ENCODE measurements at regions not wholly inside any gene's neighbourhood (a gene's known extent, or its start where the extent isn't known, plus 50 kb on each side); places are given as distances from the start of the nearest gene placed in this dataset.

DNA sequence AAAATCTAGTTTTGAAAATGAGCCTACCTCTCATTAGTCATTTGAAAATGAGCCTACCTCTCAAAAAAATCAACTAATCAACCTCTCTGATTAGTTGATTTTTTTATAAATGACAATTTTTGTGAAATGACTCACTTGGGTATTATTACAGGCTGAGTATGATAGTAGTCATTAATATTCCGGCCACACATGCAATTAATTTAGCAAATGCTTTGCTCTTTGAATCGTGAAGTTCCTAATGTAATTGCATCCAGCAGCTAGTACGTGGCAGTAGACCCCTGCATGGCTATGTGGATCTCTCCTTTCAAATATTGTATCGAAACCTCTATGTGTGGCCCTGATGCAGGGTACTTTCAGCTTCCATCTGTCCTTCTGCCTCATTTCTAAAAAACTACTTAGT lies 245.9 kb upstream of the PHYHIPL start:
- no peak overlapping the region; the same call in 1 of the 2 replicates for H3K9ac ChIP-seq
- no peaks in the 10 kb centered on the region for H3K9me2 ChIP-seq
- no peaks in the 10 kb centered on the region for H3F3A ChIP-seq (replicated peaks; ENCODE audit: insufficient read depth)
- POLR2A ChIA-PET: no interaction called here
- H4K20me1 ChIP-seq (ENCODE audit: insufficient read depth): no peaks in the 10 kb centered on the region
- no peak overlapping the region for H3K4me2 ChIP-seq
- no peaks in the 10 kb centered on the region for H3K79me2 ChIP-seq (ENCODE audit: insufficient read depth)
- peak overlapping the region; percentile 42; the same call in 1 of the 2 replicates for H2AFZ ChIP-seq (ENCODE audit: low read depth)
- CTCF ChIA-PET: interaction anchor here (1.1 to 1.2 kb wide), 2 partner anchors 17 to 22 kb away, joined by 3 to 4 read pairs; no protein-coding TSS in a partner anchor
- no peaks in the 10 kb centered on the region for H3K27me3 ChIP-seq (ENCODE audit: insufficient read depth)
- H3K4me1 ChIP-seq (ENCODE audit: control insufficient read depth in 1 of 2, insufficient read depth in 2 of 2, low read depth in 1 of 2, low read length in 1 of 2): no peaks in the 10 kb centered on the region; a peak in 1 of 4 replicates
- no peaks in the 10 kb centered on the region for H3K9me3 ChIP-seq
- no peak for TF ChIP-seq GABPA (IDR thresholded peaks at IDR 0.05; ENCODE audit: low read depth)
- TF ChIP-seq MXI1 (IDR thresholded peaks at IDR 0.05; ENCODE audit: low read depth, low read length): no peak
- no peak for TF ChIP-seq NFIC (IDR thresholded peaks at IDR 0.05; ENCODE audit: borderline replicate concordance)
- peak in 1 of 2 experiments; percentile 42; a peak in 1 of 4 replicates for TF ChIP-seq EP300 (IDR thresholded peaks at IDR 0.05; ENCODE audit: borderline replicate concordance in 1 of 2, low read depth in 1 of 2, low read length in 1 of 2)
- TF ChIP-seq TCF12 (IDR thresholded peaks at IDR 0.05): peak; percentile 82
- TF ChIP-seq RXRA (IDR thresholded peaks at IDR 0.05; ENCODE audit: borderline replicate concordance, low read depth): no peak
- no peak for TF ChIP-seq EZH2phosphoT487 (IDR thresholded peaks at IDR 0.05; ENCODE audit: borderline replicate concordance, low read depth)
- TF ChIP-seq, protein P1, sequence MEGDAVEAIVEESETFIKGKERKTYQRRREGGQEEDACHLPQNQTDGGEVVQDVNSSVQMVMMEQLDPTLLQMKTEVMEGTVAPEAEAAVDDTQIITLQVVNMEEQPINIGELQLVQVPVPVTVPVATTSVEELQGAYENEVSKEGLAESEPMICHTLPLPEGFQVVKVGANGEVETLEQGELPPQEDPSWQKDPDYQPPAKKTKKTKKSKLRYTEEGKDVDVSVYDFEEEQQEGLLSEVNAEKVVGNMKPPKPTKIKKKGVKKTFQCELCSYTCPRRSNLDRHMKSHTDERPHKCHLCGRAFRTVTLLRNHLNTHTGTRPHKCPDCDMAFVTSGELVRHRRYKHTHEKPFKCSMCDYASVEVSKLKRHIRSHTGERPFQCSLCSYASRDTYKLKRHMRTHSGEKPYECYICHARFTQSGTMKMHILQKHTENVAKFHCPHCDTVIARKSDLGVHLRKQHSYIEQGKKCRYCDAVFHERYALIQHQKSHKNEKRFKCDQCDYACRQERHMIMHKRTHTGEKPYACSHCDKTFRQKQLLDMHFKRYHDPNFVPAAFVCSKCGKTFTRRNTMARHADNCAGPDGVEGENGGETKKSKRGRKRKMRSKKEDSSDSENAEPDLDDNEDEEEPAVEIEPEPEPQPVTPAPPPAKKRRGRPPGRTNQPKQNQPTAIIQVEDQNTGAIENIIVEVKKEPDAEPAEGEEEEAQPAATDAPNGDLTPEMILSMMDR (IDR thresholded peaks at IDR 0.05): no peak
- no peak for TF ChIP-seq MEF2A (IDR thresholded peaks at IDR 0.05; ENCODE audit: borderline replicate concordance, low read depth)
- TF ChIP-seq POLR2AphosphoS5 (IDR thresholded peaks at IDR 0.05; ENCODE audit: low read depth, low read length): no peak
- TF ChIP-seq, protein P2, sequence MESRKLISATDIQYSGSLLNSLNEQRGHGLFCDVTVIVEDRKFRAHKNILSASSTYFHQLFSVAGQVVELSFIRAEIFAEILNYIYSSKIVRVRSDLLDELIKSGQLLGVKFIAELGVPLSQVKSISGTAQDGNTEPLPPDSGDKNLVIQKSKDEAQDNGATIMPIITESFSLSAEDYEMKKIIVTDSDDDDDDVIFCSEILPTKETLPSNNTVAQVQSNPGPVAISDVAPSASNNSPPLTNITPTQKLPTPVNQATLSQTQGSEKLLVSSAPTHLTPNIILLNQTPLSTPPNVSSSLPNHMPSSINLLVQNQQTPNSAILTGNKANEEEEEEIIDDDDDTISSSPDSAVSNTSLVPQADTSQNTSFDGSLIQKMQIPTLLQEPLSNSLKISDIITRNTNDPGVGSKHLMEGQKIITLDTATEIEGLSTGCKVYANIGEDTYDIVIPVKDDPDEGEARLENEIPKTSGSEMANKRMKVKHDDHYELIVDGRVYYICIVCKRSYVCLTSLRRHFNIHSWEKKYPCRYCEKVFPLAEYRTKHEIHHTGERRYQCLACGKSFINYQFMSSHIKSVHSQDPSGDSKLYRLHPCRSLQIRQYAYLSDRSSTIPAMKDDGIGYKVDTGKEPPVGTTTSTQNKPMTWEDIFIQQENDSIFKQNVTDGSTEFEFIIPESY (IDR thresholded peaks at IDR 0.05; ENCODE audit: borderline replicate concordance, low read depth): no peak
- TF ChIP-seq TEAD4 (IDR thresholded peaks at IDR 0.05; ENCODE audit: borderline replicate concordance, insufficient read depth): no peak
- peak; percentile 40; the same call in 1 of the 2 replicates for TF ChIP-seq FOSL2 (IDR thresholded peaks at IDR 0.05; ENCODE audit: borderline replicate concordance, low read depth)
- TF ChIP-seq RAD21 (IDR thresholded peaks at IDR 0.05; ENCODE audit: low read length): no peak
- TF ChIP-seq IRF3 (IDR thresholded peaks at IDR 0.05; ENCODE audit: low read depth, low read length): no peak
- TF ChIP-seq GATA2 (CRISPR knock-in tag; IDR thresholded peaks at IDR 0.05): no peak
- TF ChIP-seq NRF1 (IDR thresholded peaks at IDR 0.05; ENCODE audit: low read depth, low read length): no peak
- TF ChIP-seq REST (IDR thresholded peaks at IDR 0.05; ENCODE audit: low read depth, low read length): no peak
- no peak for TF ChIP-seq RFX5 (IDR thresholded peaks at IDR 0.05; ENCODE audit: low read length)
- no peak for TF ChIP-seq ELF1 (IDR thresholded peaks at IDR 0.05)
- TF ChIP-seq PBX3 (IDR thresholded peaks at IDR 0.05): peak; percentile 58
- no peak for TF ChIP-seq FOXJ3 (CRISPR knock-in tag; IDR thresholded peaks at IDR 0.05)
- no peak for TF ChIP-seq RCOR1 (IDR thresholded peaks at IDR 0.05; ENCODE audit: low read length)
- no peak for TF ChIP-seq FOXM1 (IDR thresholded peaks at IDR 0.05; ENCODE audit: low read depth)
- peak; percentile 35; the same call in 1 of the 2 replicates for TF ChIP-seq JUND (IDR thresholded peaks at IDR 0.05)
- no peak for TF ChIP-seq TAF1 (IDR thresholded peaks at IDR 0.05; ENCODE audit: borderline replicate concordance, low read depth, low read length)
- no peaks in the 10 kb centered on the region for H3K36me3 ChIP-seq (replicated peaks in 1 of 2; ENCODE audit: control insufficient read depth in 1 of 2, insufficient read depth in 2 of 2, low read length in 1 of 2)
- H3K4me3 ChIP-seq (ENCODE audit: low read depth in 2 of 2, low read length in 1 of 2): no peak overlapping the region
- WGBS (ENCODE audit: low lambda C conversion rate): 51% methylated on average over 4 of the region's 4 CpGs
- DNase-seq: no peak
- H3K27ac ChIP-seq (ENCODE audit: low read depth in 2 of 2, low read length in 1 of 2): peak overlapping the region; percentile 6 to 49; a peak in 3 of 4 replicates
